IMR-90 (cell line): ENCODE measurements at regions not wholly inside any gene's neighbourhood (a gene's known extent, or its start where the extent isn't known, plus 50 kb on each side); places are given as distances from the start of the nearest gene placed in this dataset.

ENCODE experiments used
- ATAC-seq: fragments of 200-7000 bp; cut with Tn5 transposase; 2 replicates; pipeline ENCODE4 v1.9.1; 2020; ENCODE audit warnings: low read depth, mild to moderate bottlenecking, moderate library complexity
- BruUV-seq: library from RNA; stranded (reverse); fragments of 400-500 nt; replicated peaks from 2 replicates; lab custom pipeline; 2021; lab: Mats Ljungman, UMichigan
- CTCF ChIA-PET: fragments of 300-600 bp; formaldehyde crosslinking; extraction: SDS; loops from one replicate; lab custom pipeline; 2021; ENCODE audit warnings: antibody characterized with exemption; lab: Yijun Ruan, JAX
- POLR2A ChIA-PET: fragments of 300-600 bp; sonication (Branson Sonifier 250); formaldehyde crosslinking; loops from one replicate; lab custom pipeline; 2022; ENCODE audit warnings: antibody characterized with exemption; ENCODE audit not compliant: unreplicated experiment; lab: Charles Lee
- DNase-seq: peaks from one replicate; pipeline ENCODE4 v3.0.0; 2013
- H2AFZ ChIP-seq: replicated peaks from 2 replicates; pipeline ENCODE3; 2013; ENCODE audit warnings: low read length, mild to moderate bottlenecking; ENCODE audit not compliant: poor library complexity
- H2AK5ac ChIP-seq: 2 replicates; pipeline ENCODE4 v1.6.1; 2013; ENCODE audit warnings: low read depth, low read length, inconsistent platforms
- H2AK9ac ChIP-seq: replicated peaks from 2 replicates; pipeline ENCODE3; 2013; ENCODE audit warnings: mild to moderate bottlenecking, low read depth, low read length, moderate library complexity; ENCODE audit not compliant: poor library complexity
- H2BK120ac ChIP-seq: 2 replicates; pipeline ENCODE4 v1.6.1; 2013; ENCODE audit warnings: low read depth, low read length, inconsistent platforms
- H2BK15ac ChIP-seq: 3 replicates; pipeline ENCODE4 v1.6.1; 2013; ENCODE audit warnings: low read depth, low read length, inconsistent platforms
- H2BK20ac ChIP-seq: 2 replicates; pipeline ENCODE4 v1.6.1; 2013; ENCODE audit warnings: low read depth, mild to moderate bottlenecking, inconsistent platforms, low read length, moderate library complexity
- H2BK5ac ChIP-seq: 2 replicates; pipeline ENCODE4 v1.6.1; 2013; ENCODE audit warnings: mild to moderate bottlenecking, low read depth, low read length, inconsistent platforms; ENCODE audit not compliant: poor library complexity, severe bottlenecking
- H3K14ac ChIP-seq: replicated peaks from 2 replicates; pipeline ENCODE4 v1.6.1; 2013; ENCODE audit warnings: low read depth, low read length, inconsistent platforms
- H3K18ac ChIP-seq: 2 replicates; pipeline ENCODE4 v1.6.1; 2013; ENCODE audit warnings: low read depth, low read length, control low read depth
- H3K23ac ChIP-seq: 2 replicates; pipeline ENCODE4 v1.6.1; 2013; ENCODE audit warnings: low read depth, low read length, inconsistent platforms
- H3K27ac ChIP-seq: 2 replicates; pipeline ENCODE4 v1.5.1; 2013; ENCODE audit warnings: mild to moderate bottlenecking, control low read depth, low read length; ENCODE audit not compliant: insufficient read depth
- H3K27me3 ChIP-seq: 2 replicates; pipeline ENCODE4 v1.6.1; 2013; ENCODE audit warnings: low read length; ENCODE audit not compliant: control insufficient read depth, insufficient read depth
- H3K36me3 ChIP-seq: 2 replicates; pipeline ENCODE4 v1.6.1; 2013; ENCODE audit warnings: low read length, mixed read lengths; ENCODE audit not compliant: control insufficient read depth, insufficient read depth
- H3K4ac ChIP-seq: 2 replicates; pipeline ENCODE4 v1.6.1; 2013; ENCODE audit warnings: low read depth, low read length, inconsistent platforms
- H3K4me1 ChIP-seq: 2 replicates; pipeline ENCODE4 v1.6.1; 2013; ENCODE audit warnings: low read length, mixed read lengths; ENCODE audit not compliant: control insufficient read depth, insufficient read depth
- H3K4me2 ChIP-seq: 2 replicates; pipeline ENCODE4 v1.6.1; 2013; ENCODE audit warnings: low read depth, mild to moderate bottlenecking, control low read depth, low read length, moderate library complexity
- H3K4me3 ChIP-seq: 2 replicates; pipeline ENCODE4 v1.5.1; 2013; ENCODE audit warnings: low read depth, mild to moderate bottlenecking, control low read depth, low read length, moderate library complexity; ENCODE audit not compliant: insufficient read depth
- H3K56ac ChIP-seq: 2 replicates; pipeline ENCODE4 v1.6.1; 2013; ENCODE audit warnings: low read length, inconsistent platforms; ENCODE audit not compliant: insufficient read depth; ENCODE audit errors: extremely low read depth
- H3K79me1 ChIP-seq, 2 experiments: 2 replicates each; pipeline ENCODE4 v1.6.1; 2013; ENCODE audit warnings: low read length in 2 of 2, inconsistent platforms in 1 of 2, low read depth in 1 of 2
- H3K9ac ChIP-seq: 2 replicates; pipeline ENCODE4 v1.6.1; 2013; ENCODE audit warnings: low read depth, low read length, control low read depth
- H3K9me1 ChIP-seq: 2 replicates; pipeline ENCODE4 v1.6.1; 2013; ENCODE audit warnings: low read length, inconsistent platforms; ENCODE audit not compliant: insufficient read depth
- H3K9me3 ChIP-seq: 2 replicates; pipeline ENCODE4 v1.6.1; 2013; ENCODE audit warnings: low read length; ENCODE audit not compliant: control insufficient read depth, insufficient read depth
- H4K20me1 ChIP-seq: 2 replicates; pipeline ENCODE4 v1.6.1; 2013; ENCODE audit warnings: low read length, inconsistent platforms; ENCODE audit not compliant: insufficient read depth
- H4K5ac ChIP-seq: 2 replicates; pipeline ENCODE4 v1.6.1; 2013; ENCODE audit warnings: mild to moderate bottlenecking, low read depth, low read length, control low read depth
- H4K8ac ChIP-seq, 2 experiments: 2 replicates each; pipeline ENCODE4 v1.6.1; 2013; ENCODE audit warnings: low read depth in 2 of 2, low read length in 2 of 2, control low read depth in 1 of 2, inconsistent platforms in 1 of 2
- H4K91ac ChIP-seq: 2 replicates; pipeline ENCODE4 v1.6.1; 2013; ENCODE audit warnings: low read depth, low read length, inconsistent platforms; ENCODE audit not compliant: insufficient read depth
- BHLHE40 ChIP-seq: fragments of 150-350 bp; IDR thresholded peaks from 2 replicates; pipeline ENCODE4 v1.6.1; 2016; ENCODE audit warnings: mild to moderate bottlenecking, low read depth, low read length
- CHD1 ChIP-seq: IDR thresholded peaks from 2 replicates; pipeline ENCODE4 v1.6.1; 2012; ENCODE audit warnings: low read depth, low read length, improper control_type of control experiment
- CTCF ChIP-seq: conservative IDR thresholded peaks from 2 replicates; pipeline ENCODE4 v1.5.1; 2012; ENCODE audit warnings: mild to moderate bottlenecking, low read depth, low read length, improper control_type of control experiment
- ELK1 ChIP-seq: fragments of 150-350 bp; IDR thresholded peaks from 2 replicates; pipeline ENCODE4 v1.6.1; 2016; ENCODE audit warnings: low read depth, mild to moderate bottlenecking, low read length, moderate library complexity, borderline replicate concordance
- FOS ChIP-seq: fragments of 150-350 bp; IDR thresholded peaks from 2 replicates; pipeline ENCODE4 v1.6.1; 2016; ENCODE audit warnings: low read depth, low read length
- MAFK ChIP-seq: IDR thresholded peaks from 2 replicates; pipeline ENCODE4 v1.6.1; 2012; ENCODE audit warnings: low read depth, low read length, improper control_type of control experiment
- MAZ ChIP-seq: IDR thresholded peaks from 2 replicates; pipeline ENCODE4 v1.6.1; 2012; ENCODE audit warnings: low read depth, mild to moderate bottlenecking, low read length, improper control_type of control experiment, moderate library complexity, borderline replicate concordance
- MXI1 ChIP-seq: IDR thresholded peaks from 2 replicates; pipeline ENCODE4 v1.6.1; 2012; ENCODE audit warnings: low read depth, mild to moderate bottlenecking, low read length, moderate library complexity, borderline replicate concordance
- POLR2A ChIP-seq: IDR thresholded peaks from 2 replicates; pipeline ENCODE4 v1.6.1; 2012; ENCODE audit warnings: mild to moderate bottlenecking, low read depth, low read length
- RAD21 ChIP-seq: IDR thresholded peaks from 2 replicates; pipeline ENCODE4 v1.6.1; 2012; ENCODE audit warnings: low read length, improper control_type of control experiment
- RFX5 ChIP-seq: IDR thresholded peaks from 2 replicates; pipeline ENCODE4 v1.8.0; 2012; ENCODE audit warnings: low read depth, mild to moderate bottlenecking, low read length, moderate library complexity
- SMC3 ChIP-seq: fragments of 150-350 bp; IDR thresholded peaks from 2 replicates; pipeline ENCODE4 v1.6.1; 2016; ENCODE audit warnings: low read depth, mild to moderate bottlenecking, antibody characterized with exemption, low read length, moderate library complexity
- USF2 ChIP-seq: fragments of 150-350 bp; IDR thresholded peaks from 2 replicates; pipeline ENCODE4 v1.6.1; 2017; ENCODE audit warnings: mild to moderate bottlenecking, antibody characterized with exemption, low read length, low read depth
- WGBS, 2 experiments: methylation state at CpG; one replicate each; pipeline versions ENCODE4 v1.1.5 to v1.1.7; 2013; ENCODE audit warnings: missing lambda C conversion rate in 2 of 2; ENCODE audit not compliant: insufficient read length in 1 of 2; ENCODE audit errors: extremely low coverage in 2 of 2; 5-methylcytosine and 5-hydroxymethylcytosine counted together
- dilution Hi-C: fragments of 300-500 bp; cut with HindIII; formaldehyde crosslinking; loops from one replicate; pipeline ENCODE4 v1.14.3; 2018; ENCODE audit warnings: low sequenced_read_pairs; ENCODE audit not compliant: unreplicated experiment
- in situ Hi-C: fragments of 300-500 bp; cut with MboI; formaldehyde crosslinking; loops from 3 replicates; pipeline ENCODE4 v1.14.3; 2019; ENCODE audit warnings: low sequenced_read_pairs, inconsistent platforms, mixed read lengths
- intact Hi-C: fragments of 100-400 bp; cut with micrococcal nuclease; formaldehyde crosslinking; loops from 2 replicates; pipeline ENCODE4 v1.10.0; 2022

- 97% methylated on average over 6 of the region's 13 CpGs; no CpG with 5 or more reads in 1 of the 2 experiments for WGBS, 2 experiments
- no peak overlapping the region for H3K18ac ChIP-seq
- no peak overlapping the region for H3K23ac ChIP-seq
- no peak overlapping the region for H4K8ac ChIP-seq
- in situ Hi-C loops (no loop called here), intact Hi-C loops (loop anchor here (5.0 to 10.0 kb wide), 2 partner anchors 115 to 498 kb away; no protein-coding TSS in a partner anchor), dilution Hi-C loops (no loop called here)
- no peak overlapping the region for H3K14ac ChIP-seq
- H2BK15ac ChIP-seq = no peak overlapping the region
- no peaks in the 10 kb centered on the region for H3K36me3 ChIP-seq
- H2BK120ac ChIP-seq = no peak overlapping the region
- H3K79me1 ChIP-seq = no peaks in the 10 kb centered on the region
- H3K4me1 ChIP-seq = peaks cover 5% of the 10 kb centered on the region
- H2BK5ac ChIP-seq = no peak overlapping the region
- no peak overlapping the region for H2BK20ac ChIP-seq
- H3K9me3 ChIP-seq = no peaks in the 10 kb centered on the region
- BruUV-seq = no TSS peak
- TF ChIP-seq MAZ (no peak), USF2 (no peak), BHLHE40 (no peak), MAFK (no peak), SMC3 (no peak), MXI1 (no peak), RAD21 (no peak), POLR2A (no peak), FOS (no peak), RFX5 (no peak), ELK1 (no peak), CHD1 (no peak), CTCF (no peak)
- H3K4ac ChIP-seq = no peak overlapping the region
- H4K5ac ChIP-seq = no peak overlapping the region
- H3K9me1 ChIP-seq = peaks cover 7% of the 10 kb centered on the region; the same call in 1 of the 2 replicates
- no peak overlapping the region for H2AK9ac ChIP-seq
- no peak overlapping the region for H3K9ac ChIP-seq
- no peak overlapping the region for H3K27ac ChIP-seq
- H3K56ac ChIP-seq = no peak overlapping the region
- H4K91ac ChIP-seq = no peak overlapping the region
- ChIA-PET CTCF (interaction anchor here (0.5 to 0.7 kb wide), 2 partner anchors 14 to 114 kb away, joined by 3 read pairs; no protein-coding TSS in a partner anchor), POLR2A (interaction anchor here (0.6 kb wide), 1 partner anchor 1011 kb away, joined by 3 read pairs; no protein-coding TSS in a partner anchor)
- DNase-seq (no peak), ATAC-seq (no peak)
- peaks cover 12% of the 10 kb centered on the region; the same call in 1 of the 2 replicates for H3K27me3 ChIP-seq
- H4K20me1 ChIP-seq = no peaks in the 10 kb centered on the region
- no peak overlapping the region for H2AK5ac ChIP-seq
- H3K4me3 ChIP-seq = no peak overlapping the region
- no peak overlapping the region for H3K4me2 ChIP-seq
- H2AFZ ChIP-seq = no peak overlapping the region
These were observed 158.4 kb upstream of the ZNF32 start for GRCh38 chr10:43806831-43807640.
